GM19351 (cell line): ENCODE measurements at regions not wholly inside any gene's neighbourhood (a gene's known extent, or its start where the extent isn't known, plus 50 kb on each side); places are given as distances from the start of the nearest gene placed in this dataset.
"Not testable (repeated sequence)": the region's sequence is repeated elsewhere in the genome, so short reads cannot be mapped to it uniquely, and the experiment has no call there.

ENCODE experiments used
- ATAC-seq: cut with Tn5 transposase; IDR thresholded peaks from one replicate; pipeline ENCODE4 v1.9.1; 2021; ENCODE audit warnings: mild to moderate bottlenecking, moderate library complexity; ENCODE audit not compliant: unreplicated experiment

DNA sequence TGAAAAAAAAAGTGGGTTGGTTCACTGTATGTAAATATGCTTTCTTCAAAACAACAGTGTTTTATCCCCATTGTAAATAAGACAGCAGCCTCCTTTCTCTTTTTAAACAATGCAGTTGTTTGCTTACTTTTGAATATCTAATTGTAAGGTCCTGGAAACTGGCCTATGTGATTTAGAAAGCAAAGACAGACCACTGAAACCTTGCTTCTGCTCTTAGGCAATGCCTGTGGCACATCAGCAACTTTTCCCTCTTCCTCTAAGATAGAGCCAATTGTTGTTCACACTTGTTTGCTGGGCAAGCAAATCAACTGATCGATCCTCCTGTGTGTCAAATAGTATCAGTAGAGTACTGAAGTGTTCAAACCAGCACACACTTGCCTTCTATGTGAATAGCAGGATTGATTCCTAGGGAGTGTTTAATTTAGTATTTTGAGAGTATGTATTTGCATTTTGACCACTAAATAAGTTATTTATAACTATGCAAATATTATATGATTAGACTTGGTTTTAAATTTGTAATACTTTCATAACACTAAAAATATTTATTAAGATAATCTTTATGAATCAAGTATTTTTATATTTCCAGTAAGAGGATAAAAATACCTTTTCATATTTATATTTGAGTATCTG is 55.4 kb upstream of the GRPR start:
- ATAC-seq, result peak; percentile 93

DNA sequence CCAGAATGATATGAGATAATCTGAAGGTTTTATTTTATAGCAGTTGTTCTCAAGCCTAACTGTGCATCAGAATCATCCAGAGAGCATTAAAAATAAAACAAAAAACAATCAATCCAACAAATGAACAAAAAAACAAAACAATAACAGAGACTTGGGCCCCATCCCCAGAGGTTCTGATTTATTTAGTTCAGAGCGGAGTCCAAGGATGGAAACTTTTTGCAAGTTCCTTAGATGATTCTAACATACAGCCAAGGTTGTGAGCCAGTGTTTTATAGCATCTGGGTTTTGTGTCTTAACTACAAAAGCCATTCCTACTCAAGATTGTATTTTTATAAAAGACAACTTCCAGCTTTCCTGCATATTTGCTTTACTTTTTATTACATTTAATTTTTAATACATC is 59.4 kb upstream of the GRPR start:
- no peak for ATAC-seq

DNA sequence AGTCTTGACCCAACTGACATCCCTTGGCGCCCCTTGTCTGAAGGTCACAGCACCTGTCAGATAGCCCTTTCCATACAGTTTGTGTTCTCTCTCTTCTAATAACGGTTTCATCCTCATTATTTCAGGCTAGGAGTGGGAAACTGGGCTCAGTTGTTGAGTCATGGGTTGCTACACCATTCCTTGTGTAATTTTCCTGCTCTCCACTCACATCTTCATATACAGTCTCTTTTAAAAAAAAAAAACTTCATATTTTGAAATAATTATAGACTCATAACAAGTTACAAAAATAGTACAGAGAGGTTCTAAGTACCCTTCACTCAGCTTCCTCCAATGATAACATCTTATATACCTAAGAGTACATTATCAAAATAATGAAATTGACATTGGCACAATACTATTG is 60.2 kb upstream of the GRPR start:
- ATAC-seq, result no peak

DNA sequence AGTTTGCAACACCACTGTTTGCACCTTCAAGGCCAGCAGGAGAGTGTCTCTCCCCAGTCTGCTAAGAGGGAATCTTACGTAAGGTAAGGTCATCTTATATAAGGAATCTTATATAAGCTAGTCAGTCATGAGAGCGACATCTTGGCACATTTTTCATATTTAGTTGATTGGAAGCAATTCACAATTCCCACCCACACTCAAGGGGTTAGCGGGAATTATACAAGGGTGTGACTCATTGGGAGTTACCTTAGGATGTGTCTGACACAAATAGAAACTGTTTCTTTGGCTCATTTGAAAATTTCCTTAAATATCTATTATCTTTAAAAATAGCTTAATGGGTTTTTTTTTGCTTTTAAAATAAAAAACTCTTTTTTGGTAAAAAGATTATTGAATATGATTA is 62.1 kb upstream of the GRPR start:
- ATAC-seq, result no peak

DNA sequence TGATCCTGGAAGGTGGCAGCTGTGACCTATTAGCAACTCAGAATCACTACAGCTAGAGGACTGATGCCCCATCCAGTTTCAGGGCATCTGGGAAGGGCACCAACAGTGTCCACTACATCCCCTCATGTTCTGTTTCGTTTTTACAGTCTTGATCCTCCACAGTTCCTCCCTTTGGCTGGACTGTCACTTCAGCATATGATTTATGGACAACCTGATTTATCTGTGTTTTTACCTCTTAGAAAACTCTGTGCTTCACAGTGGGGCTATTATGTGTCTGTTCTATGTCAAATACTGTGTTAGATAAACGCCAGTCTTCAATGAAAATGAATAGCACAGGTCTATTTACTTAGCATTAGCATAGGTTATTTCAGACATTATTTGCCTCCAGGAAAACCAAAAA is 63.1 kb upstream of the GRPR start:
- ATAC-seq, result no peak

DNA sequence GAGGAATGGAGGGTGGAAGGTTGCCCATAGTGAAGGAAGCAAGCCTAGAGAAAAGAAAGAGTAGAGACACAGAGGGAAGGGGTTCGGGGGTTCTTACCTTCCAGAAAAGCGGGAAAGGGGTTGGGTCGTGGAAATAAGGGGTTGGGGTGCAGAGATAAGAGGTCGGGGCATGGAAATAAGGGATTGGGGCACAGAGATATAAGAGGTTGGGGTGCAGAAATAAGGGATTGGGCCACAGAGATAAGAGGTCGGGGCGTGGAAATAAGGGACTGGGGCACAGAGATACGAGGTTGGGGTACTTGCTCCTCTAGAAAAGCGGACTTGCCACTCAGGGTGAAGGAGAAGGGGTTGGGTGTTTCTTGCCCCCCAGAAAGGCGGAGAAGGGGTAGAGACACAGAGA is 74.2 kb upstream of the GRPR start:
- ATAC-seq, result not testable (repeated sequence)

DNA sequence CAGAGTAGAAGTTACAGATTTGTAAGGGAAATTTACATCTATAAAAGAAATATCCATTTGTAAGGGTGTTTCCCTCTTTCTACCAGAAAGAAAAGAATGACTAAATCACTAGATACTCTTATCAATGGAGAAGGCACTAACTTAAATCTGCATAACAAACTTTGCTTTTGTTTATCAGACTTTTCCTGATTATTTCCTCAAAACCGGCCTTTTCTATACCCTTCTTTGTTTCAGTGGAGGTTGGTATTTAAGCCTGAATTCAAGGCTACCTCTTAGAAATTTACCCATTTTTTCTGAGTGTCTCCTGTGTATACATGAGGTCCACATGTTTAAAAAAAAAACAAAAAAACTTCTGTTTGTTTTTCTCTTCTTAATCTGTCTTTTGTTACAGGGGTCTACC is 80.4 kb upstream of the GRPR start:
- no peak for ATAC-seq

DNA sequence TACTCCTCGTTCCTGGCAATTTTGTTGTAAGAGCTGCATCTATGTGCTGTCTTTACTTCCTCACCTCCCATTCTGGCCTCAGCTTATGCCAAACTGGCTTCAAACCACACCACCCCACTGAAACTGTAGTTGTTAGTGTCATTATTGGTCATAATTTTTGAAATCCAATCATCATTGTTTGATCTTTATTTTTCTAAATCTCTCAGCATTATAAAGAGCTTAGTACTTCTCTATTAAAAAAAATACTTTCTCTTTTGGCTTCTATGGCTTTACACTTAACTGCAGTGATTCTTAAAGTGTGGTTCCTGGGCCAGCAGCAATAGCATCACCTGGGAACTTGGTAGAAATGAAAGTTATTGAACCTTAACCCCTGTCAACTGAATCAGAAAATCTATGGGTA is 83.5 kb upstream of the GRPR start:
- peak; percentile 57 for ATAC-seq

DNA sequence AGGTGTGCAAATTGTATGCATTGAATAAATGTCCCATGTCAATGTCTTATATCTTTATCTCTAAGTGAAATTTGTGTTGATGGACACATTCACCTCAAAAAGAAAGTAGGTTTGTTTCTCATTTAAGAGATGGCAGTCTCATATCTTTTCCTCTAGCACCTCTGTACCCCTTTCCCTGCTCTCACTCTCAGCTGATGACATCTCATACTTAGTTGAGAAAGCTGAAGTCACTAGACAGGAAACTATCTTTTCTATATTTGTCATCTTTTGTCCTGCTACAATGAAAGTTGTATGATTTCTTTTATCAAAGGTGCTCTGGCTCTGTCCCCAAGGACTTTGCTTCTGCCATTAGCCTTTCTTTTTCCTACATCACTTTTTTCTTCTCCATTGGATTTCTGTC is 84.0 kb upstream of the GRPR start:
- peak; percentile 76 for ATAC-seq

DNA sequence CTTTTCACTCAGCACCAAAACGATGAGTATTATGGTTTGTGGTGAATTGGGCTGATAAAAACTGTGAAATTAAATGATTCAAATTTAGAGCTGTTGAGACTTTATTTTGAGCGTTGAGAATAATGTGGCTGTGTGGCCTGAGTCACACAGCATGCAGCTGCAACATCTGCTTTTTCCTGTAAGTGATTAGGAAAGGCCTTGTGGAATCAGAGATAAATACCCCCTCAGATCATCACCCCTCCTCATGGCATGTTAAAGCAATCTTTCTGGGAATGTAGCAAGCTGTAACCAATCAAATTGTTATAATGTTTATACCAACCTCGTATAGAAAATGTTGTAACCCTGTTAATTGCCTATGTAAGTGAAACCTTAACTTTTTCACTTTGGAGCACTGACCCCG is 90.0 kb upstream of the GRPR start:
- ATAC-seq, result no peak

DNA sequence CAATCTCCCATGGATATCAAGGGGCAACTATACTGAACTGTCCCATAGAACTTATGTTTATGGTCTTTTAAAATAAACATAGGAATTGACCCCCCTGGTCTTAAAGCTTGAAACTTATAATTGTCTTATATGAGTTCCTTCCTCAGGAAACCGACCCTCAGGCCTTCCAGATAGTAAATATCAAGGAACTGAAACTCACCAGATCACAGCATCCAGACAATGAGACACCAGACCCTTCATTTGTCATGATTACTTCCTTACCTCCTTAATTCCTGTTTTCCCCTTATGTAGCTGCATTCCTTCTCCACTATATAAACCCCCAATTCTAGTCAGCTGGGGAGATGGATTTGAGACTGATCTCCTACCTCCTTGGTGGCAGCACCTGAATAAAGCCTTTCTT is 94.8 kb upstream of the GRPR start:
- no peak for ATAC-seq

DNA sequence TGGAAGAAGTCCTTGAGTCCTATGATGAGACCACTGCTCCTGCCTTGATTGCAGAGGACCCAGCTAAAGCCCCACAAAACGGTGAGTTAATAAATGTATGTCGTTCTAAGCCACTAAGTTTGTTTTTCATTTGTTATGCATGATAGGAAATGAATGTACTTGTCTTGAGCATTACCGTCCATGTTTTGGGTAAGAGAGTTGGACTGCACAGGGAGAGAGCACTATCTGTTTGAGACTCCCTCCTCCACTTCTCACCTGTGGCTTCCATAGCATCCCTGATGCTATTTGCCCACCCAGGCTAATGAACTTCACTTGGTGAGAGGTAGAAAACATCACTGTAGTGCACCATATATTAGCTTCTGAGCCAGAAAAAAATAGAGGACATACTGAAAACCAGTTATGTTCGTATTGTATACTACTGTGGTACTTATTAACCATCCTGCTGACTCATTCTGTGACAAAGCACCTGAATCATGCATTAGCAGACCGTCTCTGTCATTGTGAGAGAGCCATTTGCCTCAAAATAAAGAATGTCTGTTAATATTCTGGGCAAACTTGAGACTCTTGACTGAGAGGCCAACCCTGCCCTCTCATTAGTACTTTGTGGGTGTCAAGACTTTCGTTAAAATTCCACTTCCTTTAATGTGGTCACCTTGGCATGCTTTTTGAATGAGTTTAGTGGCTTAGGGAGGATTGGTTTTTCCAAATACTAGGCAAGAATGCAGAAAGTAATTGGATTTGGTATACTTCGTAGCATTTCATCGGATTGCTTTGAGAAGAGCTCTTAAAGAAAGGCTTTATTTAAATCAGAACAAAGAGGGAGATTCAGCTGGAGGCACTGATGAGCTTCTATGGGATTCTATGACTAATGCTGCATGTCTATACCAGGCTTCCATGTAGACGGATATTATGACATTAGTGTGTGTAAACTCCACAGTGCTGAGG is 99.3 kb upstream of the GRPR start:
- ATAC-seq, result peak; percentile 97

DNA sequence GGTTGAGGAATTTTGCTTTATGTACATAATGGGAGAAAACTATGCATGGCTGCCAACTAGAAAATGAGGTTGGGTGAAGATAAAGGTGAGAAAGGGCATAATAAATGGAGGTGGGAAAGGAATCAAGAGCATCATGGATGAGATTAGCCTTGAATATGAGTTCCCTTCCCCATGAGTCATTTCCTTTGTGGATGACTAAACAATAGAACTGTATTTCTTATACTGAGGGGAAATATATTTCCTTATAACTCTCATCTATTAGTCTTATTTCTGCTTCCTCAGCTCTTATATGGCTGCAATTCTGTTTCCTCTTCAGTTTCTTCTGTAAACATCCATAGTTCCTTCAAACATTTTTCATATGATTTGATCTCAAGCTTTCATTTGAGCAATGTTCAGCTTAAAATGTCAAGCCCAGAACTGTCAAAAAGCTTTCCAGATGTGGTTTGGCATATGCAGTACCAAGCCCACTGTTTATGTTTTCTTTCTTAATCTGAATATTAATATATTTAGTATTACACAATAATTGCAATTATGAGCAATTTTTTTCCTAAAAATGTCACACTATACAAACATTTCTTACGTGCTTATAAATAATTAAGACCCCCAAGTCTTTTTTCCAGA is 100.7 kb upstream of the GRPR start:
- no peak for ATAC-seq

DNA sequence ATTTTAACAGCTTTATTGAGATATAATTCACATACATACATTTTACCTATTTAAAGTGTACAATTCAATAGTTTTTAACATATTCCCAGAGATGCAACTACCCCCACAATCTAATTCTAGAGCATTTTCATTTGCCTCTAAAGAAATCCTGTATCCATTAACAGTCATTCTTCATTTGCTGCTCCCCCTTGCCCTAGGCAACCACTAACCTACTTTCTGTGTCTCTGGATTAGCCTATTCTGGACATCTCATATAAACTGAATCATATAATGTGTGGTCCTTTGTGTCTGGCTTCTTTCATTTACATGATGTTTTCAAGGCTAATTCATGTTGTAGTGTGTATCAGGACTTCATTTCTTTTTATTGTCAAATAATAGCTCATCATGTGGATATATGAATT is 105.1 kb upstream of the GRPR start:
- ATAC-seq, result no peak

DNA sequence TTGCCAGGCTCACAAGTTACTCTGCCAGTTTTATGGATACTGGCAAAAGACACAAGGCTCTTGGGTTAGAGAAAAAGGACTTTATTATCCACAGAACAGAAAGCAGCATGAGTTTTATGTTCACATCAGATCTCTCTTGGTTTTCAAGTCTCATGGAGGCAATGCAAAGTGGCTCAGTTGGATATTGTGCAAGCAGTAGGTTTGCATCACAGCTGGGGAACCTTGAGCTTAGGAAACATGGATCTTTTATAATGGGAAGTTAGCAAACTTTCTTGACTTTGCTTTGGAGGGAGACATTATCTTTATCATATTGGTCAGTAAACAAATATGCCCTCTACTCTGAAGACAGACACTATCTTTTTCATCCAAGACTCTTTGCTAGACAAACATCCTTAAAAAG is 109.2 kb upstream of the GRPR start:
- no peak for ATAC-seq

DNA sequence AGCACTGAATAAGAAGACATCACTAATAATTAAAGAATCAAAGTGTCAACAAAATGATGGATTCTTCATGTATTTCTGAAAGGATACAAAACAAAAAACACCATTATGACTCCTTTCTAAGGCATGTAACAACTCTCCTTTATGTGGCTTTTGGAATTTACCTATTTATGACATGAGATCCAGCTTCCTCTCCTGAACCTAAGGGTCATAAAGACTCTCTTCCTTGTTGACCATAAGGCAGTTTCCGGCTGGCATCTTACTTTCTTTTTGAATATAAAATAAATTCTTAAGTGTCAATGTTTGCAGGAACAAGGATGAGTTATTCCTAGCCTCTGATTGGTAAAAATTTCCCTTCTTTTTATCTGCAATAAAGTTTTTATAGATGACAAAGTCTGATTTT is 111.1 kb upstream of the GRPR start:
- ATAC-seq, result no peak

DNA sequence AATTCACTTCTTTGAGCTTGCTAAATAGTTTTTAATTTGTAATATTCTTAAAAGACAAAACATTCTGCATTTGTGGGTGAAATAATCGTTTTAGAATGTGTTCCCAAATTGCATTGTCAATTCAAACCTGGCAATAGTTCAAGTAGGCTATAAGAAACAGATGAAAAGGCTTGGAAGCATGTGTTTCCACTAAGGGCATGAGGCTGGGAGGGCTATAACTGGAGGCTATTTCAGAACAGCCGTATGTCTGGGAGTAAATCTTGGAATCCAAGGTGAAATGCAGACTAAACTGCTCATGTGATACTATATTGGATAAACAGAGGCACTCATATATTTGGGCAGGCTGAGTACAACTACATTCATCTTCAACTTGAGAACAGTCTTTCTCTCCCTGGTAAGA is 117.4 kb upstream of the GRPR start:
- ATAC-seq, result no peak

DNA sequence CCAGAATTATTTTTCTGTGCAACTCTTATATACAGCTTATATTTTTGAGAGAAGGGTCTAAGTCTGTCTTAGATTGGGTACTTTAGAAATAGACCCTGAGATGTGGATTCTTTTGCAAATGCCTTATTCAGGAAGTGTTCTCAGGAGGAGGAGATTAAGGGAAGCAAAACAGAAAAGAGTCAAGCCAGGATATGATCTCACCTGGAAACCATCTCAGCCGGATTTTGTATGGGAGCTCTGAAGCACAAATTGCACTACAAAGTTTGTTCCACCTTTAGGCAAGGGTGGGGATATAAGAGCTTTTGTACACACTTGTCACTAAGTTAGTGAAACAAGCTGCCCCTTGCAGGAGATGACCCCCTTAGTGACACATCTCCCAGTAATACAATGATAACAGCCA is 121.2 kb upstream of the GRPR start:
- no peak for ATAC-seq

DNA sequence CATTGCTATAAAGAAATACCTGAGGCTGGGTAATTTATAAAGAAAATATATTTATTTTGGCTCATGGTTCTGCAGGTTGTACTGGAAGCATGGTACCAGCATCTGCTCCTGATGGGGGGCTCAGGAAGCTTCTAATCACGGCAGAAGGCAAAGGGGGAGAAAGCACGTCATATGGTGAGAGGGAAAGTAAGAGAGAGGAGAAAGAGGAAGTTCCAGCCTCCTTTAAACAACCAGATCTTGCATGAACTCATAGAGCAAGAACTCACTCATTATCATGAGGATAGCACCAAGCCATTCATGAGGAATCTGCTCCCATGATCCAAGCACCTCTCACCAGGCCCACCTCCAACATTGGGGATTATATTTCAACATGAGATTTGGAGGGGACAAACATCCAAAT is 125.0 kb upstream of the GRPR start:
- ATAC-seq, result peak; percentile 43

DNA sequence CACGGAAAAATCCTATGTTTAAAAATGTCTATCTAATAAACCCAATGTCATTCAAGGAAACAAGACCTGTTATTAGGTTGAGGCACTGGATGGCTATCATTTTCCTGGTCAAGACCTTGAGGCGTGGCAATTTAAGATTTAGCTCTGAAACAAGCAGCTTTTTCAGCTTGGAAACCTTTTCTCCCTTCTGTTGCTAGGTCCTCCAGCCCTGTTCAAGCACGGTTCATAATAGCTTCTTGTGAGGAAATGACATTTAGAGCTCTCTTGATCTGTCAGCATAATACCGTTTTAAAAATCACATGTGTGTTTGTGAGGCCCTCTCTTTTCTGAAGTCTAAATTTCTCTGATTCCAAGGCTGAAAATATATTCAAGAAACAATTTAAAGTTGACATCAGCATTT is 133.6 kb upstream of the GRPR start:
- no peak for ATAC-seq

DNA sequence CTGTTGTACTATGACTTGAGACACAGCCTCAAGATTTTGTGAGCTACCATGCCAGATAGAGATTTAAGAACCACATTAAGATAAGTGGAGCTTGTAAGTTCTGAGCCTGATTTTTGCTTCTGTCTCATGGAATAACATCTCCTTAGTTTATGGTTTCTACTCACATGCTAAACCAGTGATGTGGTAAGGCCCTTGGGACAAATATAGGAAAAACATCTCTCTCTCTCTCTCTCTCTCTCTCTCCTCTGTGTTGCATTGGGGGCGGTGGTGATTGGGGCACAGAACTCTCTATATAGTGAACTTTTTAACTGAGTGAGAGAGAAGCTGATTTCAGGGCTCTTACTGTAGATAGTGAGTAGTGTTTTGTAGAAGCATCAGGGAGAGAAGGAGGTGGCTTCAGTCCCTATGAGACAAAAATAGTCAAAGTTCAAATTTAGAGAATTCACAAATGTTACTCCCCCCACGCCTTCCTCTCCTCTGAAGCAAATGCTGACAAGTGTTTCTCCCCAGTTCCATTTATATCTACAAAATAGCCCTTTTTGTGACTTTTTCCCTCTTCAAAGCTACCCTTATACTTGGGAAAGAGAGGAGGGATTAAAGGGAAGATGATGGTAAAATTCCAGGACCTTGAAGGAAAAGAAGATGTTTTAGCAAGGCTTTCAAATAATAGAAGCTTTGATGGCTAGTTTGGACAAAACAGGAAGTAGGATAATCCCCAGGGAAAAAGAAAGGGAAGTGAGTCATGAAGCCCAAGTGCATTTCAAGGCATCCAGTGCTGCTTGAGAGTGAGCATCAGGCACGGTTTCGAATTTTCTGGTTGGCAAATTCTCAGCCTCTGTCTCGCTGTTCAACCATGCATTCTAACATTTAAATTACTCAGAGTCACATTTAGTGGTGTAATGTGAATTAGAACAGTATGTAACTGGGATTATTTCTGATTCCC is 134.3 kb upstream of the AP1S2 start:
- ATAC-seq, result peak; percentile 70
